H1 (cell line): ENCODE measurements at regions not wholly inside any gene's neighbourhood (a gene's known extent, or its start where the extent isn't known, plus 50 kb on each side); places are given as distances from the start of the nearest gene placed in this dataset.
A peak's percentile ranks its signal among the peaks of the same experiment; 100 is the strongest.

Experiments used
- CTCF ChIA-PET: fragments of 300-600 bp; sonication (Branson Sonifier 250); formaldehyde crosslinking; loops from one replicate; lab custom pipeline; 2021; ENCODE audit not compliant: partially characterized antibody; lab: Charles Lee
- POLR2A ChIA-PET: fragments of 300-600 bp; sonication (Branson Sonifier 250); formaldehyde crosslinking; loops from one replicate; lab custom pipeline; 2021; ENCODE audit warnings: inconsistent platforms; ENCODE audit not compliant: partially characterized antibody; lab: Charles Lee
- DNase-seq, 2 experiments: peaks; one replicate each; pipeline versions ENCODE4 v3.0.0 to v3.0.0-alpha.2; 2010 to 2022; ENCODE audit warnings: low spot score in 2 of 2, low read depth in 1 of 2, mixed read lengths in 1 of 2
- FAIRE-seq: peaks from 2 replicates; lab custom pipeline; 2011; peaks lifted over from hg19 to GRCh38; lab: Jason Lieb, UNC
- H2AFZ ChIP-seq: 2 replicates; pipeline ENCODE4 v1.8.1; 2012; ENCODE audit warnings: low read length, inconsistent platforms
- H2AK5ac ChIP-seq: 2 replicates; pipeline ENCODE4 v1.6.1; 2013; ENCODE audit warnings: low read depth, low read length
- H2BK120ac ChIP-seq: replicated peaks from 2 replicates; pipeline ENCODE3; 2013; ENCODE audit warnings: low read depth, low read length, inconsistent platforms
- H2BK12ac ChIP-seq: 2 replicates; pipeline ENCODE4 v1.6.1; 2013; ENCODE audit warnings: low read depth, low read length
- H2BK15ac ChIP-seq: 2 replicates; pipeline ENCODE4 v1.6.1; 2013; ENCODE audit warnings: low read length
- H2BK20ac ChIP-seq: 2 replicates; pipeline ENCODE4 v1.6.1; 2013; ENCODE audit warnings: low read length
- H2BK5ac ChIP-seq: 2 replicates; pipeline ENCODE4 v1.6.1; 2013; ENCODE audit warnings: low read depth, low read length
- H3K14ac ChIP-seq: 2 replicates; pipeline ENCODE4 v1.6.1; 2013; ENCODE audit warnings: inconsistent platforms; ENCODE audit not compliant: insufficient read length
- H3K18ac ChIP-seq: 2 replicates; pipeline ENCODE4 v1.6.1; 2013; ENCODE audit warnings: low read length; ENCODE audit errors: extremely low read depth
- H3K23ac ChIP-seq: 2 replicates; pipeline ENCODE4 v1.6.1; 2013; ENCODE audit warnings: inconsistent platforms; ENCODE audit not compliant: insufficient read length
- H3K23me2 ChIP-seq: 2 replicates; pipeline ENCODE4 v1.6.1; 2013; ENCODE audit warnings: low read depth, low read length
- H3K27ac ChIP-seq: 2 replicates; pipeline ENCODE4 v1.6.1; 2011; ENCODE audit warnings: low read depth, low read length, inconsistent platforms
- H3K27me3 ChIP-seq, 4 experiments: replicated peaks in 1 of 4; 1 replicate in 1 of 4; 2 replicates in 3 of 4; pipeline versions ENCODE4 v1.6.1 to v1.8.1; 2011 to 2013; ENCODE audit warnings: low read length in 3 of 4, mild to moderate bottlenecking in 3 of 4, inconsistent platforms in 2 of 4, mixed read lengths in 2 of 4, moderate library complexity in 1 of 4; ENCODE audit not compliant: control insufficient read depth in 3 of 4, insufficient read depth in 3 of 4; ENCODE audit errors: extremely low read depth in 1 of 4
- H3K36me3 ChIP-seq, 4 experiments: 2 replicates each; pipeline versions ENCODE4 v1.6.1 to v1.8.1; 2011 to 2013; ENCODE audit warnings: mild to moderate bottlenecking in 4 of 4, low read length in 3 of 4, moderate library complexity in 2 of 4, control low read depth in 1 of 4, inconsistent platforms in 1 of 4; ENCODE audit not compliant: insufficient read depth in 4 of 4, control insufficient read depth in 2 of 4
- H3K4ac ChIP-seq: replicated peaks from 2 replicates; pipeline ENCODE3; 2013; ENCODE audit warnings: low read length, low read depth, mixed read lengths, inconsistent platforms; ENCODE audit not compliant: insufficient read length
- H3K4me1 ChIP-seq, 4 experiments: replicated peaks in 1 of 4; 1 replicate in 1 of 4; 2 replicates in 3 of 4; pipeline versions ENCODE4 v1.6.1 to v1.8.1; 2011 to 2013; ENCODE audit warnings: low read length in 3 of 4, inconsistent platforms in 2 of 4, mixed read lengths in 1 of 4; ENCODE audit not compliant: insufficient read depth in 4 of 4, control insufficient read depth in 3 of 4
- H3K4me2 ChIP-seq, 2 experiments: 2 replicates each; pipeline versions ENCODE4 v1.6.1 to v1.8.1; 2011 to 2013; ENCODE audit warnings: low read depth in 2 of 2, low read length in 2 of 2, control low read depth in 1 of 2, inconsistent platforms in 1 of 2, mild to moderate bottlenecking in 1 of 2; ENCODE audit not compliant: insufficient read depth in 1 of 2
- H3K4me3 ChIP-seq, 4 experiments: fragments of 200-600, 300-600 bp in 1 of 4; sonication (generic), shearing (Covaris generic), sonication (Bioruptor Twin) in 1 of 4; 2 replicates each; pipeline versions ENCODE4 v1.5.1 to v1.8.1; 2011 to 2016; ENCODE audit warnings: low read length in 4 of 4, low read depth in 3 of 4, control low read depth in 2 of 4, inconsistent platforms in 2 of 4, mild to moderate bottlenecking in 2 of 4, mixed read lengths in 1 of 4, moderate library complexity in 1 of 4; ENCODE audit not compliant: insufficient read depth in 2 of 4; ENCODE audit errors: extremely low read depth in 1 of 4
- H3K56ac ChIP-seq: replicated peaks from 2 replicates; pipeline ENCODE3; 2013; ENCODE audit warnings: low read depth, mild to moderate bottlenecking, mixed read lengths, low read length, inconsistent platforms; ENCODE audit not compliant: insufficient read length
- H3K79me1 ChIP-seq: 2 replicates; pipeline ENCODE4 v1.6.1; 2013; ENCODE audit warnings: low read depth, low read length, control low read depth
- H3K79me2 ChIP-seq, 2 experiments: 2 replicates each; pipeline versions ENCODE4 v1.6.1 to v1.8.1; 2012 to 2013; ENCODE audit warnings: low read length in 2 of 2, mild to moderate bottlenecking in 2 of 2, inconsistent platforms in 1 of 2; ENCODE audit not compliant: insufficient read depth in 2 of 2, control insufficient read depth in 1 of 2
- H3K9ac ChIP-seq, 4 experiments: replicated peaks in 1 of 4; 1 replicate in 1 of 4; 2 replicates in 3 of 4; pipeline versions ENCODE4 v1.6.1 to v1.8.1; 2011 to 2013; ENCODE audit warnings: low read depth in 3 of 4, low read length in 3 of 4, control low read depth in 2 of 4, mild to moderate bottlenecking in 2 of 4, moderate library complexity in 2 of 4, inconsistent platforms in 1 of 4; ENCODE audit errors: extremely low read depth in 1 of 4
- H3K9me3 ChIP-seq, 2 experiments: 2 replicates each; pipeline versions ENCODE4 v1.6.1 to v1.8.1; 2012 to 2013; ENCODE audit warnings: mild to moderate bottlenecking in 2 of 2, moderate library complexity in 2 of 2, control low read depth in 1 of 2, inconsistent platforms in 1 of 2, low read depth in 1 of 2, low read length in 1 of 2, mixed read lengths in 1 of 2; ENCODE audit not compliant: insufficient read depth in 2 of 2
- H4K20me1 ChIP-seq, 2 experiments: replicated peaks in 1 of 2; 2 replicates each; pipeline versions ENCODE3 to v1.8.1; 2011 to 2013; ENCODE audit warnings: inconsistent platforms in 2 of 2, low read length in 2 of 2, mild to moderate bottlenecking in 1 of 2; ENCODE audit not compliant: insufficient read depth in 2 of 2, control insufficient read depth in 1 of 2
- H4K5ac ChIP-seq: 2 replicates; pipeline ENCODE4 v1.6.1; 2013; ENCODE audit warnings: low read length, low read depth, mixed read lengths, inconsistent platforms; ENCODE audit not compliant: insufficient read length
- H4K8ac ChIP-seq: 2 replicates; pipeline ENCODE4 v1.8.0; 2013; ENCODE audit warnings: mild to moderate bottlenecking, moderate library complexity, low read length, inconsistent platforms; ENCODE audit not compliant: insufficient read depth; ENCODE audit errors: extremely low read depth
- H4K91ac ChIP-seq: replicated peaks from 2 replicates; pipeline ENCODE3; 2013; ENCODE audit warnings: low read length, mixed read lengths, inconsistent platforms; ENCODE audit not compliant: insufficient read length
- SP1 ChIP-seq: IDR thresholded peaks from 2 replicates; pipeline ENCODE4 v1.6.1; 2011; ENCODE audit warnings: low read depth, low read length
- WGBS, 2 experiments: shearing (Covaris generic) in 1 of 2; methylation state at CpG; one replicate each; pipeline versions ENCODE4 v1.1.6 to v1.1.7; 2013 to 2015; ENCODE audit warnings: low lambda C conversion rate in 2 of 2, mixed read lengths in 2 of 2, inconsistent platforms in 1 of 2, low coverage in 1 of 2, missing lambda C conversion rate in 1 of 2; ENCODE audit not compliant: insufficient replicate concordance in 2 of 2, insufficient coverage in 1 of 2, insufficient read length in 1 of 2; ENCODE audit errors: extremely low coverage in 1 of 2, missing lambda C conversion rate in 1 of 2; 5-methylcytosine and 5-hydroxymethylcytosine counted together

DNA sequence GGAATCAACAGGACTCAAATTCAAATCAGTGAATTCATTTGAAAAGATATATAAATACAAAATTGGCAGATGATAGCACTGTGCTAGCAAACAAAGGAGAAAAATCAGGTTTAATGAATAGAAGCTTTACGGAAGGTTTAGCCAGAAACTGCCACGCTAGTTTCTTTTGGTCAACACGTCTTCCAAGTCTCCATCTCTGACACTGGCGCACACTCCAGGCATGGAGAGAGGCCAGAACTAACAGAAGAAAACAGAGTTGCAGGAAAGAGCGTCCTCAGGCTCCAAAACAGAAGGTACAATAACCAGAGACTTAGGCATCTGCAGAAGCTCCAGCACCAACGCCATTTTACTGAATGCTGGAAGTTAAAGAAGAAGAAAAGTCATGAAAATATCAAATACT is 497.3 kb upstream of the FRG1 start:
- ChIA-PET POLR2A (no interaction called here), CTCF (no interaction called here)
- no peak overlapping the region for H3K14ac ChIP-seq
- H4K91ac ChIP-seq: no peak overlapping the region
- peak overlapping the region; percentile 96 for H2AFZ ChIP-seq
- H3K4me3 ChIP-seq: no peak overlapping the region
- H3K4ac ChIP-seq: no peak overlapping the region
- H4K5ac ChIP-seq: no peak overlapping the region
- H2BK12ac ChIP-seq: no peak overlapping the region
- H3K9ac ChIP-seq: no peak overlapping the region
- no peaks in the 10 kb centered on the region for H3K23me2 ChIP-seq
- no peak overlapping the region; the same call in 1 of the 2 replicates for H2AK5ac ChIP-seq
- no peak overlapping the region for H3K18ac ChIP-seq
- H3K9me3 ChIP-seq: no peaks in the 10 kb centered on the region
- no peak overlapping the region for H2BK15ac ChIP-seq
- no peak overlapping the region for H3K27ac ChIP-seq
- no peaks in the 10 kb centered on the region for H3K79me2 ChIP-seq
- H3K36me3 ChIP-seq: no peaks in the 10 kb centered on the region
- H4K20me1 ChIP-seq: no peaks in the 10 kb centered on the region
- no peak overlapping the region for H3K23ac ChIP-seq
- FAIRE-seq (no peak), DNase-seq (no peak)
- H4K8ac ChIP-seq: no peak overlapping the region
- H3K79me1 ChIP-seq: no peaks in the 10 kb centered on the region
- no peak overlapping the region for H2BK5ac ChIP-seq
- WGBS, 2 experiments: 83% methylated on average over 6 of the region's 6 CpGs; no CpG with 5 or more reads in 1 of the 2 experiments
- no peak overlapping the region for H3K56ac ChIP-seq
- no peak overlapping the region for H3K4me2 ChIP-seq
- no peak overlapping the region for H2BK20ac ChIP-seq
- H2BK120ac ChIP-seq: no peak overlapping the region
- H3K27me3 ChIP-seq: no peaks in the 10 kb centered on the region
- 0 out of 7 replicates have a peak, but pooled peaks cover 0 to 2% (median 0%) of the 10 kb centered on the region in 4 experiments for H3K4me1 ChIP-seq
- TF ChIP-seq SP1: no peak
